ENCODE measurements at regions not wholly inside any gene's neighbourhood (a gene's known extent, or its start where the extent isn't known, plus 50 kb on each side); places are given as distances from the start of the nearest gene placed in this dataset.

- no peak for TF ChIP-seq YY1 (IDR thresholded peaks at IDR 0.05; ENCODE audit: insufficient read depth, insufficient read length)
- no peak for TF ChIP-seq ZNF274 (IDR thresholded peaks at IDR 0.05; ENCODE audit: low read depth, low read length)
Observed at GRCh38 chr9:82363682-82364081, 375.1 kb downstream of the SPATA31D1 start.
